Right lobe of liver (tissue), 4 donors: ENCODE measurements at regions not wholly inside any gene's neighbourhood (a gene's known extent, or its start where the extent isn't known, plus 50 kb on each side); places are given as distances from the start of the nearest gene placed in this dataset.

Source experiments
- POLR2A ChIP-seq: fragments of 450-650 bp; IDR thresholded peaks from one replicate; pipeline ENCODE4 v1.6.1; 2017; ENCODE audit warnings: antibody characterized with exemption, mild to moderate bottlenecking
- TF ChIP-seq, protein P1 (sequence below), 4 donors: fragments of 200-600 bp in 3 of 4; fragments of 450-650 bp in 1 of 4; IDR thresholded peaks; one replicate each; pipeline versions ENCODE4 v1.5.1 to v1.8.0; 2016 to 2022; ENCODE audit warnings: antibody characterized with exemption in 4 of 4, mild to moderate bottlenecking in 2 of 4
- donor health status: DM: no; HTN: no; CAD: no.
- donor health status: DM: no; HTN: no; CAD: no.
- donor health status: DM: no; HTN: yes; CAD: no.

DNA sequence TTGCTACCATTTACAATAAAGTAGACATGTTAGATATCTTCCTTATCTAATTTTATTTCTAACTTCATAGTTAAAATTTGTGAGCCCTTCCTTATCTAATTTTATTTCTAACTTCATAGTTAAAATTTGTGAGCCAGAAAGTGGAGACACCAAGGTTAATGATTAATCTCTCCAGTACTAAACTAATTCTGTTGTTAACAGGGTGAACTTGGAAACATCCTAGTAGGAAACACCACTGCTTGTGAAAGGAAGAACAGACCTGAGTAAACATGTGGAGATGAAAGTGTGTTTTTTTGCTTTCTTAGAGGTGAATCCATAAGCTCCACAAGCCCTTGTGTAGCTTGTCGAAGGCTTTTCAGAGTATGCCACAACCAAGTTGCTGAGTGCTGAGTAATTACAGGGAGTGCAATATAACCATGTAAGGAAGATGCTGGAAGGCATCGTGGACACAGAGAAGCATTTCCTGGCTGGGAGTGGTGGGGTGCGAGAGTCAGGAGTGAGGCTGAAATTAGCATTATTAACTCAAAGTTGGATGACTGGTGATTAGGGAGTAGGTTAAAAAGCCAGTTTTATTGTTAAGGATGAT, 118.6 kb upstream of the NEIL3 start:
- TF ChIP-seq, protein P1, sequence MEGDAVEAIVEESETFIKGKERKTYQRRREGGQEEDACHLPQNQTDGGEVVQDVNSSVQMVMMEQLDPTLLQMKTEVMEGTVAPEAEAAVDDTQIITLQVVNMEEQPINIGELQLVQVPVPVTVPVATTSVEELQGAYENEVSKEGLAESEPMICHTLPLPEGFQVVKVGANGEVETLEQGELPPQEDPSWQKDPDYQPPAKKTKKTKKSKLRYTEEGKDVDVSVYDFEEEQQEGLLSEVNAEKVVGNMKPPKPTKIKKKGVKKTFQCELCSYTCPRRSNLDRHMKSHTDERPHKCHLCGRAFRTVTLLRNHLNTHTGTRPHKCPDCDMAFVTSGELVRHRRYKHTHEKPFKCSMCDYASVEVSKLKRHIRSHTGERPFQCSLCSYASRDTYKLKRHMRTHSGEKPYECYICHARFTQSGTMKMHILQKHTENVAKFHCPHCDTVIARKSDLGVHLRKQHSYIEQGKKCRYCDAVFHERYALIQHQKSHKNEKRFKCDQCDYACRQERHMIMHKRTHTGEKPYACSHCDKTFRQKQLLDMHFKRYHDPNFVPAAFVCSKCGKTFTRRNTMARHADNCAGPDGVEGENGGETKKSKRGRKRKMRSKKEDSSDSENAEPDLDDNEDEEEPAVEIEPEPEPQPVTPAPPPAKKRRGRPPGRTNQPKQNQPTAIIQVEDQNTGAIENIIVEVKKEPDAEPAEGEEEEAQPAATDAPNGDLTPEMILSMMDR (IDR thresholded peaks at IDR 0.05) = no peak
- TF ChIP-seq POLR2A = no peak
